Renal cortical epithelial cell (primary cell): ENCODE measurements at regions not wholly inside any gene's neighbourhood (a gene's known extent, or its start where the extent isn't known, plus 50 kb on each side); places are given as distances from the start of the nearest gene placed in this dataset.
A peak's percentile ranks its signal among the peaks of the same experiment; 100 is the strongest.
"Not testable (repeated sequence)": the region's sequence is repeated elsewhere in the genome, so short reads cannot be mapped to it uniquely, and the experiment has no call there.

ENCODE experiments used
- DNase-seq: peaks from one replicate; pipeline ENCODE4 v3.0.0-alpha.2; 2011; ENCODE audit warnings: low read depth

GRCh38 chr3:87614998-87615397 lies 338.6 kb upstream of the POU1F1 start:
- no peak for DNase-seq

GRCh38 chr3:87607234-87607633 lies 330.9 kb upstream of the POU1F1 start:
- no peak for DNase-seq

GRCh38 chr3:87595798-87596197 lies 319.4 kb upstream of the POU1F1 start:
- no peak for DNase-seq

GRCh38 chr3:87581240-87581639 lies 304.9 kb upstream of the POU1F1 start:
- DNase-seq, result no peak

- DNase-seq, result no peak
Observed at GRCh38 chr3:87576752-87577151, 300.4 kb upstream of the POU1F1 start.

DNA sequence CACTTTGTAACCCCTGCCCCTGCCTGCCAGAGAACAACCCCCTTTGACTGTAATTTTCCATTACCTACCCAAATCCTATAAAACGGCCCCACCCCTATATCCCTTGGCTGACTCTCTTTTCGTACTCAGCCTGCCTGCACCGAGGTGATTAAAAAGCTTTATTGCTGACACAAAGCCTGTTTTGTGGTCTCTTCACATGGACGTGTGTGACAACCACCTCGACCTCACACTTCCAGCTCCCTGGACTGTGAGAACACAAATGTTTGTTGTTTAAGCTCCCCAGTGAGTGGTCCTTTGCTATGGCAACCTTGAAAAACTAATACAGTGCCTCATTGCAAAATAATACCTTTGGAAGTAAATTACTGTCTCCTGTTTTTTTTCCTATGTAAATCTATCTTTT lies 299.2 kb upstream of the POU1F1 start:
- DNase-seq, result peak; percentile 2

DNA sequence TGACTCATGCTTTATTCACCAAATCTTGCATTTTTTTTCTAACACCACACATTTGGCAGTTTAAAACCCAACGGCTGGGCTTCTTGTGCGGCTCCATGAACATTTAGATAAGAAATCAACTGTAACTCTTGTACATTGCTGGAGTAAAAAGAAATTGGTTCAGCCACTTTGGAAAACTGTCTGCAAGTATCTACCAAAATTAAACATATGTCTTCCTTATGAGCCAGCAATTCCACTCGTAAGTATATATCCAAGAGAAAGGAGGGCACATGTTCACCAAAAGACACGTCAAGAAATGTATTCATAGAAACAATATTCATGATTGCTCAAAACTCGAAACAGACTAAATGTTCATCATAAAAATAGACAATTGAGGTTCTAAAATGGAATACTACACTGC lies 291.9 kb upstream of the POU1F1 start:
- DNase-seq, result no peak

- DNase-seq, result no peak
Observed at GRCh38 chr3:87564438-87564837, 288.1 kb upstream of the POU1F1 start.

DNA sequence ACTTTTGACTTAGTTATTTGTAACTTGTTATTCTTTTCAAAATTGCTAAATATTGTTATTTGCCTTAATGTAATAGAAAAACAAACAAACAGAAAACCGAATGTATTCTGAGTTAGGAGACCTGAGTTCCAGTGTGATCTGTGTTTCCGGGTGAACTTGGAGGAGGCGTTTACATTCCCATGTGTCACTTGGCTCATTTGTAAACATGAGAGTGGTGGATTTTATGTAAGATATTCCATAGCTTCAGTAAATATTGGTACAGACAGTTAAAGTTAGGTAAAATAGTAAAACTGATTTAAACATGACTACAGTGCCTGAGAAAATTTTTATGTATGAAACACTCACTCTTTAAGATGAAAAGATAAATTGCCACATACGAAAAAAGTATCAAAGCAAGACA lies 287.3 kb upstream of the POU1F1 start:
- no peak for DNase-seq

DNA sequence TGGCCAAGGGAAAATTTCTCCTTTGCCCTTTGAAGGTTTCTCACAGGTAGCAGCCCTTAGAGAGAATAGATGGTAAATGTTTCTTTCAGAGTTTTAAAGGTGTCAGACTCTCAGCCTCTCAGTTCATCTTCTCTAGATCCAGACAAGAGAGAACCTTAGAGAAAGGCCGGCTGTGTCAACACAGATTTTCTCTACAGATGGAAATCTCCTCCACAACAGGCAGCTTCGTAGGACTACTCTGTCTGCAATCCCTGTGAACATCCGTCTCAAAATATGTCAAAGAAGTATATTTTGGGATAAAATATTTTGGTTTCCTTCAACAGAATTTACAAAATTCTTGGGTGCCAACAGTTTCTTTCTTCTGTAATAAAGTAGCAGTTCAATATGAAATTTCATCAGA lies 282.1 kb upstream of the POU1F1 start:
- DNase-seq, result no peak

GRCh38 chr3:87555290-87555689 lies 278.9 kb upstream of the POU1F1 start:
- DNase-seq, result no peak

- DNase-seq, result no peak
Observed at GRCh38 chr3:87553058-87553457, 276.7 kb upstream of the POU1F1 start.

GRCh38 chr3:87550892-87551291 lies 274.5 kb upstream of the POU1F1 start:
- DNase-seq, result no peak

- DNase-seq, result no peak
Observed at GRCh38 chr3:87549208-87549607, 272.8 kb upstream of the POU1F1 start.

DNA sequence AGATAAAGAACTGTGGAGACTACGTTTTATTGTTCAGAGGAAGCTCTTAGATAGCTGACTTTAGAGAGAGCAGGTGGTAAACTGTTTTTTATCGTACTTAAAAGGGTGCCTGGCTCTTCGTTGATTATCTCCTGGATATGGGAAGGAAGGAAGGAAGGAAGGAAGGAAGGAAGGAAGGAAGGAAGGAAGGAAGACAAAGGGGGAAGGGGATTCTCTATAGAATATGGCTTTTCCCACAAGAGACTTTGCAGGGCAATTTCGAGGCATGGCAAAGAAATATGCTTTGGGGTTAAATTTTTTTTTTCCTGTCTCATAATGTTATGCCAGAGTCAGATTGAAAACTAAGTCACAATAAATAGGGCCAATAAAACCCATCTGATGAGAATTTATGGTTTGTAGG lies 271.9 kb upstream of the POU1F1 start:
- no peak for DNase-seq

- no peak for DNase-seq
Observed at GRCh38 chr3:87546216-87546615, 269.8 kb upstream of the POU1F1 start.

DNA sequence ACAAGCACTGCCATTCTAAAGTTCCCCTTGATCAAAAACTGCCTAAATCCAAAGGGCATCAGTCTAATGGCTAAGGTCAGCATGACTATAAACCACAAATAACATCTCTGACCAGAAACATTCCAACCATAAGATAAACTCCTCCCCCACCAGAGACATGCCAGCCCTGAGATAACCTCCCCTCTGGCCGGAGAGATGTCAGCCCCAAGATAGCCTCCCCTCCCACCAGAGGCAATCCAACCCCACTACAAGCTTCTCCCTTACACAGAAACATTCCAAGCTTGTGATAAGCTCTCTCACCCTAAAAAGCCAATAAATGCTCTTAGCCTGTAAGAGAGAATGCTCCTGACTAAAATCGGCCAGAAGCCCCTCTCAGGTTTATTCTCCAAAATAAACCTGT lies 267.0 kb upstream of the POU1F1 start:
- DNase-seq, result not testable (repeated sequence)

GRCh38 chr3:87541723-87542122 lies 265.3 kb upstream of the POU1F1 start:
- no peak for DNase-seq

- DNase-seq, result not testable (repeated sequence)
Observed at GRCh38 chr3:87538722-87539121, 262.3 kb upstream of the POU1F1 start.

DNA sequence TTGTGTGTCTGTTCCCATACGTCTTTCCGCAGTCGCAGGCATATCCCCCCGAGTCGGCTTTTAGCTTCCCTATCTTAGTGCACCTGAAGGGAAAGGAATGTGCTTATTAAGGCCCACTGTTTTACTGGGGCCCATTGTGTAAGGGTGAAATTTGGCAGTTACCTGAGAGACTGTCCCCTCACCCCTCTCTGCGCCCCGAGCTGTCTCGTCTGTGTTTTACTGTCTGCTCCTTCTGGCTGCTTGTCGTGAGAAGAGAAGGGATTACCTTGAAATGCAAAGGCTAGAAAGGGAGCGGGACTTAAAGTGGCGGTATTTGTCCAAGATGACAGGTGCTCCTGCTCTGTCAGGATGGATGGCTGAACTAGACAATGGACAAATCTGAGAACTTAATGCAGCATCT lies 233.0 kb upstream of the POU1F1 start:
- DNase-seq, result no peak

DNA sequence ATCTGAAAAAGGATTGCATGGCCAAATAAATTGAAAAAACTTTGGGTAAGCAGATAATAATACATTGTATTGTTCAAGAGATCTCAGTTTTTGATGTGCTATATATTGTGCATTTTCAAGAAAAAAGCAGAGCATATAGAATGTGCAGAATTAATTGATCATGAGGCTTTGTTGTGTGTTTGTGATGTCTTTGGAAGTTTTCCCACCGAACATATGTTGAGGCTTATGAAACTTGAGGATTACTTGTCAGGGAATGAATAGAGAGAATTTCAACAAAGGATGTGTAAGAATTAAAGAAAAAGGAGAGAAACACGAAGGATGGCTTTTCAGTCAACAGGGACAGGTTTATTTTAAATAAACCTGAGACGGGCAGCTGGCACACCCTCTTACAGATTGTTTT lies 232.5 kb upstream of the POU1F1 start:
- DNase-seq, result no peak

DNA sequence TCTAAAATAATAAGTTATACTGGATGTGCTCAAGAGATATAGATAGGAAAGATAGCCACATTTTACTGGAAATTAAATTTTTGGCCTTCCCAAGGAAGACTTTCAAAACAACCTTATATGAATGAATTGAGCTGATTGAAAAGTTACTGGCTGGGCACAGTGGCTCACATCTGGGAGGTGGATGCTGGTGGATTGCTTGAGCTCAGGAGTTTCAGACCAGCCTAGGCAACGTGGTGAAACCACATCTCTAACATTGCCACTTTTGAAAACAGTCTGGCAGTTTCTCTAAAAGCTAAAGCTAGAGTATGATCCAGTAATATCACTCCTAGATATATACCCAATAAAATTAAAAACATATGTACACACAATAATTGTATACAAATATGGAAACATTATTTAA lies 231.4 kb upstream of the POU1F1 start:
- no peak for DNase-seq

DNA sequence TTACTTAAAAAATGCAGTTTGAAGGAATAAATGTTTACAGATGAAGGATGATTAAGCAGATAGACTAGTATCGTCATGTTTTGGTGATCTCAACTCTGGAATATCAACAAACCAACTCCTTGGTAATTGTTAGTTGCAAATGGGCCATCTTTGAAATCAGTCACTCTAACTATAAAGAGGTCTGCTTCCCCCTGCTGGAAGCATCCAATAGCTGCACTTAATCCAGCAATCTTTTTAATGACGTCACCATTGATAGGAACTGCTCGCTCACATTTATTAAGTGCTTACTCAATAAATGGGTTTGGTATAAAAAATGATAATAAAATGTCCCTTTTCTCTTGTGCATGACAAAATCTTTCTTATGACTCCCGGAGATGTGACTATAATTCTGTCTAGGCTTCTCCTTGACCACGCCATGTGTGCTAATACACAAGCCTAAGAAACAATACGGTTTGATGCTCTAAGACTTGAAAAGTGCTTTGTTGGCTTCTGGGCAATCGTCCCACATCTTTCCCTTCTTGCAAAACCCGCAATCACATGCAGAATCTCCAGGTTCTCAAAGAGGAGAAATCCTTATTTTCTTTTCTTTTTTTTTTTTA lies 227.6 kb upstream of the POU1F1 start:
- peak; percentile 68 for DNase-seq

- DNase-seq, result peak; percentile 5
Observed at GRCh38 chr3:87501076-87501475, 224.7 kb upstream of the POU1F1 start.
